SK-N-SH treated with all-trans-retinoic acid at 6 μM for 48 hours (cell line): ENCODE measurements at regions not wholly inside any gene's neighbourhood (a gene's known extent, or its start where the extent isn't known, plus 50 kb on each side); places are given as distances from the start of the nearest gene placed in this dataset.

ENCODE experiments used
- ATAC-seq: fragments of 200-7000 bp; cut with Tn5 transposase; 3 replicates; pipeline ENCODE4 v1.9.1; 2020; ENCODE audit warnings: mild to moderate bottlenecking, moderate library complexity
- ARNTL ChIP-seq: fragments of 450-650 bp; formaldehyde crosslinking; IDR thresholded peaks from 2 replicates; pipeline ENCODE4 v1.5.0; 2020; ENCODE audit warnings: low read depth, mild to moderate bottlenecking, moderate library complexity, borderline replicate concordance
- BACH2 ChIP-seq: fragments of 250-450 bp; sonication (Bioruptor Pico); IDR thresholded peaks from 2 replicates; pipeline ENCODE4 v1.9.0; 2021; ENCODE audit warnings: mild to moderate bottlenecking, borderline replicate concordance
- CREB5 ChIP-seq: fragments of 250-450 bp; sonication (Bioruptor Pico); IDR thresholded peaks from 2 replicates; pipeline ENCODE4 v1.5.1; 2020; ENCODE audit warnings: low read depth, mild to moderate bottlenecking, moderate library complexity
- CSRNP3 ChIP-seq: fragments of 250-450 bp; sonication (Bioruptor Pico); IDR thresholded peaks from 2 replicates; pipeline ENCODE4 v1.5.1; 2021; ENCODE audit warnings: mild to moderate bottlenecking, moderate library complexity
- ESRRG ChIP-seq: fragments of 250-450 bp; sonication (Bioruptor Pico); IDR thresholded peaks from 2 replicates; pipeline ENCODE4 v1.6.1; 2021; ENCODE audit warnings: mild to moderate bottlenecking
- GLIS3 ChIP-seq: fragments of 250-450 bp; sonication (Bioruptor Pico); IDR thresholded peaks from 2 replicates; pipeline ENCODE4 v1.5.0; 2020; ENCODE audit warnings: mild to moderate bottlenecking, moderate library complexity
- ISL1 ChIP-seq: fragments of 250-450 bp; sonication (Bioruptor Pico); IDR thresholded peaks from 2 replicates; pipeline ENCODE4 v2.1.2; 2022; ENCODE audit warnings: mild to moderate bottlenecking, moderate library complexity
- OSR1 ChIP-seq: fragments of 250-450 bp; sonication (Bioruptor Pico); IDR thresholded peaks from 2 replicates; pipeline ENCODE4 v1.8.0; 2022; ENCODE audit warnings: moderate library complexity, mild to moderate bottlenecking, inconsistent platforms
- PATZ1 ChIP-seq: fragments of 250-450 bp; sonication (Bioruptor Pico); IDR thresholded peaks from 2 replicates; pipeline ENCODE4 v1.8.0; 2020; ENCODE audit warnings: mild to moderate bottlenecking, moderate library complexity, borderline replicate concordance
- PPARA ChIP-seq: fragments of 250-450 bp; sonication (Bioruptor Pico); IDR thresholded peaks from 2 replicates; pipeline ENCODE4 v1.5.0; 2020; ENCODE audit warnings: mild to moderate bottlenecking, borderline replicate concordance
- RARB ChIP-seq: fragments of 250-450 bp; sonication (Bioruptor Pico); IDR thresholded peaks from 2 replicates; pipeline ENCODE4 v1.8.0; 2021; ENCODE audit warnings: mild to moderate bottlenecking, moderate library complexity
- SNAI2 ChIP-seq: fragments of 250-450 bp; sonication (Bioruptor Pico); IDR thresholded peaks from 2 replicates; pipeline ENCODE4 v1.5.0; 2020; ENCODE audit warnings: mild to moderate bottlenecking, moderate library complexity
- TCF4 ChIP-seq: fragments of 250-450 bp; sonication (Bioruptor Pico); IDR thresholded peaks from 2 replicates; pipeline ENCODE4 v1.8.0; 2021; ENCODE audit warnings: mild to moderate bottlenecking, moderate library complexity, borderline replicate concordance
- TOX ChIP-seq: fragments of 250-450 bp; sonication (Bioruptor Pico); IDR thresholded peaks from 2 replicates; pipeline ENCODE4 v1.8.0; 2021; ENCODE audit warnings: mild to moderate bottlenecking, moderate library complexity, borderline replicate concordance
- TSHZ2 ChIP-seq: fragments of 250-450 bp; sonication (Bioruptor Pico); IDR thresholded peaks from 2 replicates; pipeline ENCODE4 v1.5.0; 2020; ENCODE audit warnings: mild to moderate bottlenecking, moderate library complexity
- ZC3H10 ChIP-seq: fragments of 250-450 bp; sonication (Bioruptor Pico); IDR thresholded peaks from 2 replicates; pipeline ENCODE4 v1.5.1; 2021; ENCODE audit warnings: mild to moderate bottlenecking, moderate library complexity
- ZFP30 ChIP-seq: fragments of 450-650 bp; formaldehyde crosslinking; IDR thresholded peaks from 2 replicates; pipeline ENCODE4 v1.5.0; 2022; ENCODE audit warnings: mild to moderate bottlenecking, moderate library complexity
- ZNF565 ChIP-seq: fragments of 450-650 bp; formaldehyde crosslinking; conservative IDR thresholded peaks from 2 replicates; pipeline ENCODE4 v1.5.0; 2020; ENCODE audit warnings: low read depth, mild to moderate bottlenecking, moderate library complexity
- ZNF70 ChIP-seq: fragments of 450-650 bp; formaldehyde crosslinking; IDR thresholded peaks from 2 replicates; pipeline ENCODE4 v1.5.0; 2020; ENCODE audit warnings: mild to moderate bottlenecking, moderate library complexity
- ZNF8 ChIP-seq: fragments of 450-650 bp; formaldehyde crosslinking; IDR thresholded peaks from 2 replicates; pipeline ENCODE4 v1.5.0; 2020; ENCODE audit warnings: mild to moderate bottlenecking, moderate library complexity

GRCh38 chr13:39816936-39817335, 161.5 kb downstream of the COG6 start:
- no peak for ATAC-seq
- no peak for TF ChIP-seq ISL1 (CRISPR knock-in tag)
- TF ChIP-seq TSHZ2 (CRISPR knock-in tag) = no peak
- no peak for TF ChIP-seq RARB (CRISPR knock-in tag)
- TF ChIP-seq ARNTL (CRISPR knock-in tag) = no peak
- TF ChIP-seq OSR1 (CRISPR knock-in tag) = no peak
- TF ChIP-seq, all 23 proteins: peak for 0

GRCh38 chr13:39818953-39819352, 163.5 kb downstream of the COG6 start:
- TF ChIP-seq BACH2 (CRISPR knock-in tag) (no peak), ZNF8 (CRISPR knock-in tag) (no peak), TCF4 (CRISPR knock-in tag) (no peak), ZFP30 (CRISPR knock-in tag) (no peak), ZNF70 (CRISPR knock-in tag) (no peak), TSHZ2 (CRISPR knock-in tag) (no peak), GLIS3 (CRISPR knock-in tag) (no peak), ZNF565 (CRISPR knock-in tag) (no peak), PATZ1 (CRISPR knock-in tag) (no peak), SNAI2 (CRISPR knock-in tag) (no peak), CREB5 (CRISPR knock-in tag) (no peak)
- no peak for ATAC-seq

GRCh38 chr13:39820606-39821005, 165.1 kb downstream of the COG6 start:
- no peak for ATAC-seq
- no peak for TF ChIP-seq ZFP30 (CRISPR knock-in tag)
- TF ChIP-seq ESRRG (CRISPR knock-in tag) = no peak
- TF ChIP-seq PPARA (CRISPR knock-in tag) = no peak
- no peak for TF ChIP-seq CSRNP3 (CRISPR knock-in tag)
- TF ChIP-seq, all 23 proteins: peak for 0

- no peak for ATAC-seq
- no peak for TF ChIP-seq PPARA (CRISPR knock-in tag)
- TF ChIP-seq ZC3H10 (CRISPR knock-in tag) = no peak
- no peak for TF ChIP-seq ISL1 (CRISPR knock-in tag)
- TF ChIP-seq TOX = no peak
- no peak for TF ChIP-seq CSRNP3 (CRISPR knock-in tag)
- TF ChIP-seq CREB5 (CRISPR knock-in tag) = no peak
- no peak for TF ChIP-seq SNAI2 (CRISPR knock-in tag)
- TF ChIP-seq TSHZ2 (CRISPR knock-in tag) = no peak
Measured at GRCh38 chr13:39821977-39822376, 166.5 kb downstream of the COG6 start.
